ENCODE measurements at regions not wholly inside any gene's neighbourhood (a gene's known extent, or its start where the extent isn't known, plus 50 kb on each side); places are given as distances from the start of the nearest gene placed in this dataset.

- Histone ChIP-seq H3K4me1 (no peaks in the 10 kb centered on the region), H3K27me3 (replicated peaks; ENCODE audit: control insufficient read depth, insufficient read depth, low read length) (no peaks in the 10 kb centered on the region), H3K36me3 (ENCODE audit: control insufficient read depth, insufficient read depth, low read length) (no peaks in the 10 kb centered on the region), H3K4me3 (ENCODE audit: low read depth, low read length) (no peak overlapping the region), H3K9me3 (no peaks in the 10 kb centered on the region)
- H3K4me3 Mint-ChIP-seq (ENCODE audit: unreplicated experiment): no peak overlapping the region
- no peak for TF ChIP-seq CTCF (IDR thresholded peaks at IDR 0.05; ENCODE audit: insufficient read depth in 1 of 2, low read depth in 1 of 2, low read length in 1 of 2, severe bottlenecking in 1 of 2, unreplicated experiment in 1 of 2)
- no peak overlapping the region for H3K27ac Mint-ChIP-seq (ENCODE audit: unreplicated experiment)
- intact Hi-C loops (cut with micrococcal nuclease; ENCODE audit: unreplicated experiment): no loop called here
- H3K9me3 Mint-ChIP-seq (ENCODE audit: unreplicated experiment): no peaks in the 10 kb centered on the region
- H3K4me1 Mint-ChIP-seq (ENCODE audit: low read depth, unreplicated experiment): no peaks in the 10 kb centered on the region
- DNase-seq: no peak
- CTCF ChIA-PET: no interaction called here
- BruUV-seq (replicated peaks): no TSS peak
- POLR2A ChIA-PET: no interaction called here
- H3K36me3 Mint-ChIP-seq (ENCODE audit: insufficient read depth, unreplicated experiment): no peaks in the 10 kb centered on the region
- no peaks in the 10 kb centered on the region for H3K27me3 Mint-ChIP-seq (ENCODE audit: insufficient read depth, unreplicated experiment)
These were observed 361.5 kb upstream of the HS3ST1 start for GRCh38 chr4:11790230-11790629.

DNA sequence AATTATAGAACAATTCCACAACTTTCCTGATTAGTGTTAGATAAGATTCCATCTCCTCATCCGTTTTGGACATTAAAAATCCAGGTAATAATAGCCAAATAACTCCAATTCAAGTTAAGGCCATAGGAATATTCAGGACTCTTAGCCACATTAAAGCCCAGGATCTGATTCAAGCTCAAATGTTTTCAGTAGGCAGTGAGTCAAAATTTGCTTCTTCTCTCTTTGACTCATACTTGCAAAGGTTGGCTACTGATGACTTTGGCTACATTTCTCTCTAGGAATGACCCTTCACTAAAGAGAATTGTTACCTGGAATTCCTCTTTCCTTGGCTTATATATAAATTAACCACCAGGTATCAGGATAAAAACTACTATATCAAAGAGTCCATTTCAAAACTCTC lies 354.9 kb upstream of the HS3ST1 start:
- H3K4me1 Mint-ChIP-seq (ENCODE audit: low read depth, unreplicated experiment): no peaks in the 10 kb centered on the region
- ChIA-PET POLR2A (no interaction called here), CTCF (no interaction called here)
- H3K27me3 Mint-ChIP-seq (ENCODE audit: insufficient read depth, unreplicated experiment): no peaks in the 10 kb centered on the region
- no peak for TF ChIP-seq CTCF (IDR thresholded peaks at IDR 0.05; ENCODE audit: insufficient read depth in 1 of 2, low read depth in 1 of 2, low read length in 1 of 2, severe bottlenecking in 1 of 2, unreplicated experiment in 1 of 2)
- intact Hi-C loops (cut with micrococcal nuclease; ENCODE audit: unreplicated experiment): no loop called here
- H3K27ac Mint-ChIP-seq (ENCODE audit: unreplicated experiment): no peak overlapping the region
- no peaks in the 10 kb centered on the region for H3K9me3 ChIP-seq
- no peak overlapping the region for H3K4me3 Mint-ChIP-seq (ENCODE audit: unreplicated experiment)
- H3K4me1 ChIP-seq: no peaks in the 10 kb centered on the region
- DNase-seq: no peak
- H3K36me3 ChIP-seq (ENCODE audit: control insufficient read depth, insufficient read depth, low read length): no peaks in the 10 kb centered on the region
- H3K9me3 Mint-ChIP-seq (ENCODE audit: unreplicated experiment): no peaks in the 10 kb centered on the region
- H3K4me3 ChIP-seq (ENCODE audit: low read depth, low read length): no peak overlapping the region
- no peaks in the 10 kb centered on the region for H3K36me3 Mint-ChIP-seq (ENCODE audit: insufficient read depth, unreplicated experiment)
- BruUV-seq (replicated peaks): no TSS peak
- H3K27me3 ChIP-seq (replicated peaks; ENCODE audit: control insufficient read depth, insufficient read depth, low read length): no peaks in the 10 kb centered on the region

DNA sequence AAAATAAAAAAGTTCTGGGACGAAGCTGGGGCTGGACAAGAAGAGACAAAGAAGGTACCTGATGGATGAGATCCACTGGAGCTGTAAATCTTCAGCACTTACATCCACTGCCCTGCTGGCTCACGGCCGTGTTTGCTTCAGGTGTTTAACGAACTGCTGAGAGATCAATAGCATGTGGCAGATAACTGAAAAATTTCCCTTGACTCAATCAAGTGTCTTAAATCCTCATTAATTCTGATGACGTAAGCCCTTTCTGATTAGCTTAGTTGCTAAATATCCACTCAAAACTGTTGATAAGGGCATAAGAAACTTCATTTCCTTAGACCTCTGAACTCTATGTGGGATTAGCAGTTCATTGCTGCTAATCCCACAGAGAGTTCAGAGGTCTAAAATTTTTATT lies 354.2 kb upstream of the HS3ST1 start:
- BruUV-seq (replicated peaks): no TSS peak
- CTCF ChIA-PET: no interaction called here
- H3K27ac Mint-ChIP-seq (ENCODE audit: unreplicated experiment): no peak overlapping the region

More for the DNA sequence above, 354.2 kb upstream of the HS3ST1 start:
- POLR2A ChIA-PET: no interaction called here
- intact Hi-C loops (cut with micrococcal nuclease; ENCODE audit: unreplicated experiment): no loop called here
- no peaks in the 10 kb centered on the region for H3K27me3 ChIP-seq (replicated peaks; ENCODE audit: control insufficient read depth, insufficient read depth, low read length)
- H3K27me3 Mint-ChIP-seq (ENCODE audit: insufficient read depth, unreplicated experiment): no peaks in the 10 kb centered on the region
- H3K4me3 Mint-ChIP-seq (ENCODE audit: unreplicated experiment): no peak overlapping the region
- H3K9me3 ChIP-seq: no peaks in the 10 kb centered on the region
- no peaks in the 10 kb centered on the region for H3K36me3 ChIP-seq (ENCODE audit: control insufficient read depth, insufficient read depth, low read length)
- no peaks in the 10 kb centered on the region for H3K9me3 Mint-ChIP-seq (ENCODE audit: unreplicated experiment)
- no peaks in the 10 kb centered on the region for H3K4me1 ChIP-seq
- H3K36me3 Mint-ChIP-seq (ENCODE audit: insufficient read depth, unreplicated experiment): no peaks in the 10 kb centered on the region
- no peaks in the 10 kb centered on the region for H3K4me1 Mint-ChIP-seq (ENCODE audit: low read depth, unreplicated experiment)
- no peak for DNase-seq
- no peak overlapping the region for H3K4me3 ChIP-seq (ENCODE audit: low read depth, low read length)
- TF ChIP-seq CTCF (IDR thresholded peaks at IDR 0.05; ENCODE audit: insufficient read depth in 1 of 2, low read depth in 1 of 2, low read length in 1 of 2, severe bottlenecking in 1 of 2, unreplicated experiment in 1 of 2): no peak

Data from Caco-2 (cell line).